A549 (cell line): ENCODE measurements at regions not wholly inside any gene's neighbourhood (a gene's known extent, or its start where the extent isn't known, plus 50 kb on each side); places are given as distances from the start of the nearest gene placed in this dataset.

Experiments used
- ATAC-seq, 2 experiments: fragments of 200-7000 bp in 1 of 2; fragments of >200 bp in 1 of 2; cut with Nextera tagmentation in 1 of 2; cut with Tn5 transposase in 1 of 2; 3 replicates each; pipeline versions ENCODE4 v1.8.0 to v1.9.1; 2018 to 2020; ENCODE audit warnings: mild to moderate bottlenecking in 1 of 2, moderate library complexity in 1 of 2
- CTCF ChIA-PET: fragments of 300-600 bp; sonication (Branson Sonifier 250); formaldehyde crosslinking; extraction: SDS; loops from one replicate; lab custom pipeline; 2021; ENCODE audit warnings: antibody characterized with exemption, inconsistent platforms; lab: Yijun Ruan, JAX
- POLR2A ChIA-PET: fragments of 350-600 bp; formaldehyde crosslinking; extraction: SDS; loops from one replicate; lab custom pipeline; 2021; ENCODE audit warnings: antibody characterized with exemption, inconsistent platforms; lab: Yijun Ruan, JAX
- DNase-seq, 2 experiments: peaks; one replicate each; pipeline versions ENCODE4 v3.0.0 to v3.0.0-alpha.2; 2011 to 2016; ENCODE audit warnings: low read depth in 1 of 2, low spot score in 1 of 2
- FAIRE-seq: peaks from 2 replicates; lab custom pipeline; 2011; peaks lifted over from hg19 to GRCh38; lab: Jason Lieb, UNC
- H3K27ac ChIP-seq, 2 experiments: fragments of >200 bp; sonication (Bioruptor Twin); formaldehyde crosslinking; 3 replicates each; pipeline ENCODE4 v1.5.1; 2016 to 2017
- H3K4me1 ChIP-seq: fragments of >200 bp; sonication (Bioruptor Twin); formaldehyde crosslinking; 3 replicates; pipeline ENCODE4 v1.6.1; 2016
- H3K4me2 ChIP-seq: fragments of >200 bp; sonication (Bioruptor Twin); formaldehyde crosslinking; 3 replicates; pipeline ENCODE4 v1.6.1; 2016
- H3K4me3 ChIP-seq: fragments of >200 bp; sonication (Bioruptor Twin); formaldehyde crosslinking; 3 replicates; pipeline ENCODE4 v1.5.1; 2016
- H3K9me3 ChIP-seq: fragments of >200 bp; sonication (Bioruptor Twin); formaldehyde crosslinking; 3 replicates; pipeline ENCODE4 v1.6.1; 2016
- CHD2 ChIP-seq: fragments of 150-350 bp; IDR thresholded peaks from 2 replicates; pipeline ENCODE4 v1.6.1; 2014; ENCODE audit warnings: low read length; ENCODE audit not compliant: partially characterized antibody
- ESRRA ChIP-seq: fragments of 150-350 bp; IDR thresholded peaks from 2 replicates; pipeline ENCODE4 v1.6.1; 2014; ENCODE audit warnings: mild to moderate bottlenecking, low read length, borderline replicate concordance
- GATA3 ChIP-seq: IDR thresholded peaks from 2 replicates; pipeline ENCODE4 v1.6.1; 2012; ENCODE audit warnings: borderline replicate concordance
- HDAC2 ChIP-seq: fragments of 200-600 bp; sonication (generic); IDR thresholded peaks from 2 replicates; pipeline ENCODE4 v1.6.1; 2016
- HOXB13 ChIP-seq: fragments of 250-450 bp; sonication (Bioruptor Pico); IDR thresholded peaks from 2 replicates; pipeline ENCODE4 v1.5.0; 2020; ENCODE audit warnings: low read depth, mild to moderate bottlenecking, moderate library complexity
- JUN ChIP-seq, 2 experiments: fragments of >200 bp; sonication (Bioruptor Twin); formaldehyde crosslinking; IDR thresholded peaks; 2 replicates in 1 of 2; 3 replicates in 1 of 2; pipeline ENCODE4 v1.6.1; 2016 to 2017
- KDM1A ChIP-seq: fragments of 200-600 bp; sonication (generic); IDR thresholded peaks from 2 replicates; pipeline ENCODE4 v1.6.1; 2016; ENCODE audit warnings: low read depth, mild to moderate bottlenecking
- MYC ChIP-seq: IDR thresholded peaks from 2 replicates; pipeline ENCODE4 v1.6.1; 2012; ENCODE audit warnings: mild to moderate bottlenecking, inconsistent platforms, low read length, improper control_type of control experiment, borderline replicate concordance
- NFE2L2 ChIP-seq: fragments of 150-350 bp; conservative IDR thresholded peaks from 2 replicates; pipeline ENCODE4 v1.6.1; 2014; ENCODE audit warnings: low read length
- POLR2A ChIP-seq: IDR thresholded peaks from 2 replicates; pipeline ENCODE4 v1.6.1; 2012; ENCODE audit warnings: mild to moderate bottlenecking, low read length
- POLR2AphosphoS2 ChIP-seq: conservative IDR thresholded peaks from 2 replicates; pipeline ENCODE4 v1.6.1; 2012; ENCODE audit warnings: low read length, improper control_type of control experiment, inconsistent platforms
- RARB ChIP-seq: fragments of 250-450 bp; sonication (Bioruptor Pico); IDR thresholded peaks from 2 replicates; pipeline ENCODE4 v1.8.0; 2021; ENCODE audit warnings: mild to moderate bottlenecking, moderate library complexity
- RCOR1 ChIP-seq: fragments of 150-350 bp; IDR thresholded peaks from 2 replicates; pipeline ENCODE4 v1.6.1; 2014; ENCODE audit warnings: antibody characterized with exemption, low read length, low read depth
- SMC3 ChIP-seq: fragments of >200 bp; sonication (Bioruptor Twin); formaldehyde crosslinking; IDR thresholded peaks from 3 replicates; pipeline ENCODE4 v1.6.1; 2018; ENCODE audit warnings: inconsistent platforms
- TFCP2L1 ChIP-seq: fragments of 250-450 bp; sonication (Bioruptor Pico); IDR thresholded peaks from 2 replicates; pipeline ENCODE4 v1.5.0; 2021; ENCODE audit warnings: mild to moderate bottlenecking
- ZNF302 ChIP-seq: fragments of 250-450 bp; sonication (Bioruptor Pico); IDR thresholded peaks from 2 replicates; pipeline ENCODE4 v1.9.0; 2021; ENCODE audit warnings: inconsistent platforms, mild to moderate bottlenecking, moderate library complexity
- WGBS: methylation state at CpG from one replicate; pipeline ENCODE4 v1.1.6; 2017; ENCODE audit errors: missing lambda C conversion rate; 5-methylcytosine and 5-hydroxymethylcytosine counted together
- TF ChIP-seq, protein P1 (sequence below): fragments of 450-650 bp; IDR thresholded peaks from 2 replicates; pipeline ENCODE4 v1.6.1; 2014; ENCODE audit warnings: antibody characterized with exemption
- TF ChIP-seq, protein P2 (sequence below): fragments of >200 bp; sonication (Bioruptor Twin); formaldehyde crosslinking; IDR thresholded peaks from 3 replicates; pipeline ENCODE4 v1.6.1; 2016
- TF ChIP-seq, protein P3 (sequence below): IDR thresholded peaks from 2 replicates; pipeline ENCODE4 v1.6.1; 2012; ENCODE audit warnings: low read depth, borderline replicate concordance
- TF ChIP-seq, protein P4 (sequence below): fragments of 150-350 bp; IDR thresholded peaks from 2 replicates; pipeline ENCODE4 v1.6.1; 2014; ENCODE audit warnings: low read depth, mild to moderate bottlenecking, low read length
- TF ChIP-seq, protein P5 (sequence below): fragments of 250-450 bp; sonication (Bioruptor Pico); IDR thresholded peaks from 2 replicates; pipeline ENCODE4 v1.5.0; 2020; ENCODE audit warnings: low read depth, mild to moderate bottlenecking, moderate library complexity

DNA sequence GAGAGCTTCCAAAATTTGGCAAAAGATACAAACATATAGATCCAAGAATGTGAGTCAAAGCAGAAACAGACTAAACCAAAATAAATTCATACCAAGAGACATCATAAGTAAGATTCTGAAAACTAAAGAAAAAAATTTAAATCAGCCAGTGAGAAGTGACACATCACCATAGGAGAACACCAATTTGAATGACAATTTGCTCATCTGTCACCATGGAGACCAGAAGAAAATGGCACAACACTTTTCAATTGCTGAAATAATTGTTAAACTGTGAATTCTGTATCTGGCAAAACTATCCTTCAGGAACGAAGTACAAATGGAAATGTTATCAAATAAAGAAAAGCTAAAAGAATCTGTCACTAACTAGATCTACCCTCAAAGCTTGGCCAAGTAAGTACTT lies 864.3 kb downstream of the BRD1 start:
- no peak for ATAC-seq
- no peak for FAIRE-seq
- 0% methylated on average over 1 of the region's 1 CpG for WGBS
- CTCF ChIA-PET: no interaction called here
- Histone ChIP-seq H3K4me2 (no peak overlapping the region), H3K9me3 (no peaks in the 10 kb centered on the region), H3K4me3 (no peak overlapping the region), H3K27ac (no peak overlapping the region), H3K4me1 (no peaks in the 10 kb centered on the region)
- no peak for TF ChIP-seq POLR2AphosphoS2
- TF ChIP-seq, protein P1, sequence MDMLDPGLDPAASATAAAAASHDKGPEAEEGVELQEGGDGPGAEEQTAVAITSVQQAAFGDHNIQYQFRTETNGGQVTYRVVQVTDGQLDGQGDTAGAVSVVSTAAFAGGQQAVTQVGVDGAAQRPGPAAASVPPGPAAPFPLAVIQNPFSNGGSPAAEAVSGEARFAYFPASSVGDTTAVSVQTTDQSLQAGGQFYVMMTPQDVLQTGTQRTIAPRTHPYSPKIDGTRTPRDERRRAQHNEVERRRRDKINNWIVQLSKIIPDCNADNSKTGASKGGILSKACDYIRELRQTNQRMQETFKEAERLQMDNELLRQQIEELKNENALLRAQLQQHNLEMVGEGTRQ: no peak
- TF ChIP-seq, protein P2, sequence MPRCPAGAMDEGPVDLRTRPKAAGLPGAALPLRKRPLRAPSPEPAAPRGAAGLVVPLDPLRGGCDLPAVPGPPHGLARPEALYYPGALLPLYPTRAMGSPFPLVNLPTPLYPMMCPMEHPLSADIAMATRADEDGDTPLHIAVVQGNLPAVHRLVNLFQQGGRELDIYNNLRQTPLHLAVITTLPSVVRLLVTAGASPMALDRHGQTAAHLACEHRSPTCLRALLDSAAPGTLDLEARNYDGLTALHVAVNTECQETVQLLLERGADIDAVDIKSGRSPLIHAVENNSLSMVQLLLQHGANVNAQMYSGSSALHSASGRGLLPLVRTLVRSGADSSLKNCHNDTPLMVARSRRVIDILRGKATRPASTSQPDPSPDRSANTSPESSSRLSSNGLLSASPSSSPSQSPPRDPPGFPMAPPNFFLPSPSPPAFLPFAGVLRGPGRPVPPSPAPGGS: no peak
- TF ChIP-seq RARB (CRISPR knock-in tag): no peak
- TF ChIP-seq, protein P3, sequence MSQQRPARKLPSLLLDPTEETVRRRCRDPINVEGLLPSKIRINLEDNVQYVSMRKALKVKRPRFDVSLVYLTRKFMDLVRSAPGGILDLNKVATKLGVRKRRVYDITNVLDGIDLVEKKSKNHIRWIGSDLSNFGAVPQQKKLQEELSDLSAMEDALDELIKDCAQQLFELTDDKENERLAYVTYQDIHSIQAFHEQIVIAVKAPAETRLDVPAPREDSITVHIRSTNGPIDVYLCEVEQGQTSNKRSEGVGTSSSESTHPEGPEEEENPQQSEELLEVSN: no peak
- TF ChIP-seq ZNF302 (CRISPR knock-in tag): no peak
- TF ChIP-seq SMC3: no peak
- no peak for DNase-seq
- POLR2A ChIA-PET: no interaction called here

DNA sequence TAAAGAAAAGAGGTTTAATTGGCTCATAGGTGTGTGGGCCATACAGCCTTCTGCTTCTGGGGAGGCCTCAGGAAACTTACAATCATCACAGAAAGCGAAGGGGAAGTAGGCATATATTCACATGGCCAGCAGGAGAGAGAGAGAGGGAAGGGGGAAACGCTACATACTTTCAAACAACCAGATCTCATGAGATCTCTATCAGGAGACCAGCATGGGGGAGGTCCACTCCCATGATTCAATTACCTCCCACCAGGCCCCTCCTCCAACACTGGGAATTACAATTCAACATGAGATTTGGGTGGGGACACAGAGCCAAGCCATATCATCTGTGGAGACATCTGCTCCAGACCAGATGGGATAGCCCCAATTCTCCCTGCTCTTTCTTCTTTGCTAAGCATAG lies 866.0 kb downstream of the BRD1 start:
- ChIA-PET POLR2A (no interaction called here), CTCF (no interaction called here)
- H3K9me3 ChIP-seq: no peaks in the 10 kb centered on the region
- WGBS: 5% methylated on average over 2 of the region's 2 CpGs
- H3K4me2 ChIP-seq: no peak overlapping the region
- no peak overlapping the region for H3K27ac ChIP-seq
- no peak for DNase-seq
- no peak for FAIRE-seq
- no peak for ATAC-seq
- H3K4me1 ChIP-seq: no peaks in the 10 kb centered on the region
- H3K4me3 ChIP-seq: no peak overlapping the region
- no peak for TF ChIP-seq NFE2L2
- TF ChIP-seq, protein P4, sequence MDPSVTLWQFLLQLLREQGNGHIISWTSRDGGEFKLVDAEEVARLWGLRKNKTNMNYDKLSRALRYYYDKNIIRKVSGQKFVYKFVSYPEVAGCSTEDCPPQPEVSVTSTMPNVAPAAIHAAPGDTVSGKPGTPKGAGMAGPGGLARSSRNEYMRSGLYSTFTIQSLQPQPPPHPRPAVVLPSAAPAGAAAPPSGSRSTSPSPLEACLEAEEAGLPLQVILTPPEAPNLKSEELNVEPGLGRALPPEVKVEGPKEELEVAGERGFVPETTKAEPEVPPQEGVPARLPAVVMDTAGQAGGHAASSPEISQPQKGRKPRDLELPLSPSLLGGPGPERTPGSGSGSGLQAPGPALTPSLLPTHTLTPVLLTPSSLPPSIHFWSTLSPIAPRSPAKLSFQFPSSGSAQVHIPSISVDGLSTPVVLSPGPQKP: no peak
- TF ChIP-seq KDM1A: no peak
- TF ChIP-seq, protein P3: no peak
- TF ChIP-seq POLR2AphosphoS2: no peak
- TF ChIP-seq ESRRA: no peak
- TF ChIP-seq ZNF302 (CRISPR knock-in tag): no peak
- TF ChIP-seq SMC3: no peak
- no peak for TF ChIP-seq RARB (CRISPR knock-in tag)
- no peak for TF ChIP-seq JUN (IDR thresholded peaks at IDR 0.05)
- no peak for TF ChIP-seq HDAC2
- TF ChIP-seq GATA3: no peak
- TF ChIP-seq RCOR1: no peak
- TF ChIP-seq MYC: no peak
- no peak for TF ChIP-seq POLR2A
- no peak for TF ChIP-seq HOXB13 (CRISPR knock-in tag)
- TF ChIP-seq CHD2: no peak
- TF ChIP-seq, all 56 proteins: peak for 0

DNA sequence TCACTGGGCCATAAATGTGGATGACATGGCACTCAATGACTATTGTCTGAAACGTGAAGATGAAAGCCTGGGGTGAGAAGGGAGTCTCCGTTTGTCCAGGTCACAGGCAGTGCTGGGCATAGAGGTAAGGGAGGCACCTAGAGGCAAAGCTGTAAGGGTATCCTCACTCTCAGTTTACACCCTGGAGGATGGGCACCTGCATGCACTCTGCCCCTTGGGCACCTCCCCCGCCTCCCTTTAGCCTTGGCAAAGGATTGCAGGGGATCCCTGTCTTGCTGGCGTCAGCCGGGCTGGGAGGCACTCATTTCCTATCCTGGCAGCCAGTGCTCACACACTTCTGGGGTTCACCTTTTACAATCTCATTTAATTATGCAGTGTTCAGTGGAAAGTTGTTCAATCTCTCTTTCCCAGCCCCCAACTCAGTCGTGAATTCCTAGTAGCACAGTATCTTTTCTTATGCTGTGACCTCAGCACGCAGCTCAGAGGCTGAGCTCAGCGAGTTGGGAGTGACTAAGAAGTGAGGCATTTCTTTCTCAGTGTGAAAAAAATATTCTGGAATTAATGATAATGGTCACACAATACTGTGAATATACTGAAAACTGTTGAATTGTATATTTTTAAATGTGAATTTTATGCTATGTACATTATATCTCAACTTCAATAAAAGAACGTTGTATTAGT lies 866.6 kb downstream of the BRD1 start:
- H3K9me3 ChIP-seq: no peaks in the 10 kb centered on the region
- 4% methylated on average over 9 of the region's 9 CpGs for WGBS
- DNase-seq (no peak), FAIRE-seq (no peak), ATAC-seq (no peak)
- no peak overlapping the region for H3K4me2 ChIP-seq
- CTCF ChIA-PET: no interaction called here
- TF ChIP-seq, protein P5, sequence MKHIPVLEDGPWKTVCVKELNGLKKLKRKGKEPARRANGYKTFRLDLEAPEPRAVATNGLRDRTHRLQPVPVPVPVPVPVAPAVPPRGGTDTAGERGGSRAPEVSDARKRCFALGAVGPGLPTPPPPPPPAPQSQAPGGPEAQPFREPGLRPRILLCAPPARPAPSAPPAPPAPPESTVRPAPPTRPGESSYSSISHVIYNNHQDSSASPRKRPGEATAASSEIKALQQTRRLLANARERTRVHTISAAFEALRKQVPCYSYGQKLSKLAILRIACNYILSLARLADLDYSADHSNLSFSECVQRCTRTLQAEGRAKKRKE (CRISPR knock-in tag): no peak
- TF ChIP-seq ESRRA: no peak
- TF ChIP-seq, protein P3: no peak
- TF ChIP-seq TFCP2L1 (CRISPR knock-in tag): no peak
- POLR2A ChIA-PET: no interaction called here
- H3K27ac ChIP-seq: no peak overlapping the region
- no peak overlapping the region for H3K4me3 ChIP-seq
- no peaks in the 10 kb centered on the region for H3K4me1 ChIP-seq
